GM23248 (cell line): ENCODE measurements at regions not wholly inside any gene's neighbourhood (a gene's known extent, or its start where the extent isn't known, plus 50 kb on each side); places are given as distances from the start of the nearest gene placed in this dataset.

ENCODE experiments used
- DNase-seq: peaks from one replicate; pipeline ENCODE4 v3.0.0-alpha.2; 2015
- H2AFZ ChIP-seq: fragments of 200-600 bp; sonication (generic); 2 replicates; pipeline ENCODE4 v1.6.1; 2016; ENCODE audit warnings: antibody characterized with exemption
- H3F3A ChIP-seq: fragments of 200-600 bp; sonication (generic); 2 replicates; pipeline ENCODE4 v1.6.1; 2016; ENCODE audit warnings: mild to moderate bottlenecking, antibody characterized with exemption, mixed run types; ENCODE audit not compliant: insufficient read depth
- H3K27ac ChIP-seq: fragments of 200-600 bp; sonication (generic); 2 replicates; pipeline ENCODE4 v1.5.1; 2016; ENCODE audit warnings: mild to moderate bottlenecking
- H3K27me3 ChIP-seq: fragments of 200-600 bp; sonication (generic); replicated peaks from 2 replicates; pipeline ENCODE4 v1.6.1; 2016; ENCODE audit warnings: mild to moderate bottlenecking; ENCODE audit not compliant: insufficient read depth
- H3K36me3 ChIP-seq: fragments of 200-600 bp; sonication (generic); 2 replicates; pipeline ENCODE4 v1.6.1; 2016; ENCODE audit warnings: low read depth, mild to moderate bottlenecking
- H3K4me1 ChIP-seq: fragments of 200-600 bp; sonication (generic); 2 replicates; pipeline ENCODE4 v1.6.1; 2016; ENCODE audit warnings: mild to moderate bottlenecking; ENCODE audit not compliant: insufficient read depth
- H3K4me2 ChIP-seq: fragments of 200-600 bp; sonication (generic); one replicate; pipeline ENCODE4 v1.6.1; 2016; ENCODE audit warnings: mild to moderate bottlenecking; ENCODE audit not compliant: unreplicated experiment
- H3K4me3 ChIP-seq: fragments of 200-600 bp; sonication (generic); 2 replicates; pipeline ENCODE4 v1.5.1; 2016; ENCODE audit warnings: mild to moderate bottlenecking
- H3K79me2 ChIP-seq: fragments of 200-600 bp; sonication (generic); 2 replicates; pipeline ENCODE4 v1.6.1; 2016; ENCODE audit warnings: mild to moderate bottlenecking; ENCODE audit not compliant: insufficient read depth
- H3K9ac ChIP-seq: fragments of 200-600 bp; sonication (generic); 2 replicates; pipeline ENCODE4 v1.6.1; 2016; ENCODE audit warnings: mild to moderate bottlenecking
- H3K9me2 ChIP-seq: fragments of 200-600 bp; sonication (generic); 2 replicates; pipeline ENCODE4 v1.6.1; 2016; ENCODE audit warnings: mixed run types, mild to moderate bottlenecking, moderate library complexity; ENCODE audit not compliant: insufficient read depth
- H3K9me3 ChIP-seq: fragments of 200-600 bp; sonication (generic); one replicate; pipeline ENCODE4 v1.6.1; 2017; ENCODE audit warnings: low read depth
- H4K20me1 ChIP-seq: fragments of 200-600 bp; sonication (generic); 2 replicates; pipeline ENCODE4 v1.6.0; 2016; ENCODE audit not compliant: insufficient read depth
- EZH2 ChIP-seq: fragments of 200-600 bp; sonication (generic); IDR thresholded peaks from 2 replicates; pipeline ENCODE4 v1.6.1; 2018; ENCODE audit warnings: antibody characterized with exemption, mild to moderate bottlenecking; ENCODE audit not compliant: insufficient read depth, poor library complexity, severe bottlenecking
- EZH2phosphoT487 ChIP-seq: fragments of 200-600 bp; sonication (generic); IDR thresholded peaks from 2 replicates; pipeline ENCODE4 v1.6.1; 2018; ENCODE audit warnings: antibody characterized with exemption, moderate library complexity, mild to moderate bottlenecking, low read depth; ENCODE audit not compliant: insufficient read depth
- WGBS, 2 experiments: methylation state at CpG; one replicate each; pipeline ENCODE4 v1.1.6; 2015 to 2017; ENCODE audit warnings: low lambda C conversion rate in 2 of 2, low coverage in 1 of 2; ENCODE audit errors: missing lambda C conversion rate in 2 of 2; 5-methylcytosine and 5-hydroxymethylcytosine counted together
- in situ Hi-C: fragments of 300-500 bp; cut with MboI; formaldehyde crosslinking; loops from 2 replicates; pipeline ENCODE4 v1.15.0; 2020

DNA sequence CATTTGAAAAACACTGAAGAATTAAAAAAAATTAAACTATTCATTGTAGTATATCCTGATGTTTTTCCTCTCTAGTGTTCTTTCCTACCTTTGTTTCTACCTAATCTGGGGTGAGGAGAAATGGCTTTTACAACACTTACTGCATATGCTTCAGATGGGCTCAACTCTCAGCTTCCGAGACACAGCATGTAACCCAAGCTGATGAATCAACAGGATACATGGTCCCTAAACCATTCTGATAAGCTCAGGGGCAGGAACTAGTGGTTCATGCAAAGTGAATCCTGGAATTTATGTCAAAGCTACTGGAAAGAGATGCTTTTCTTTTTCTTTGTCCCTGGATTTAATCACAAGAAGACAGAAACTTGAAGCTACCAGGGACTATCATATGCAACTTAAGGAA is 672.5 kb upstream of the RORB start:
- in situ Hi-C loops, result no loop called here
- H3K4me3 ChIP-seq, result no peak overlapping the region
- no peaks in the 10 kb centered on the region for H3K27me3 ChIP-seq
- TF ChIP-seq EZH2phosphoT487 (no peak), EZH2 (no peak)
- H3K9me3 ChIP-seq, result no peaks in the 10 kb centered on the region
- 21 to 33% methylated on average over 1 of the region's 1 CpG for WGBS, 2 experiments
- H3F3A ChIP-seq, result no peaks in the 10 kb centered on the region
- H3K4me1 ChIP-seq, result no peaks in the 10 kb centered on the region
- no peak overlapping the region for H3K27ac ChIP-seq
- H3K36me3 ChIP-seq, result no peaks in the 10 kb centered on the region
- no peaks in the 10 kb centered on the region for H3K79me2 ChIP-seq
- H3K9me2 ChIP-seq, result no peaks in the 10 kb centered on the region
- no peak overlapping the region for H3K9ac ChIP-seq
- no peak overlapping the region for H3K4me2 ChIP-seq
- H2AFZ ChIP-seq, result no peak overlapping the region
- no peak for DNase-seq
- H4K20me1 ChIP-seq, result no peaks in the 10 kb centered on the region

DNA sequence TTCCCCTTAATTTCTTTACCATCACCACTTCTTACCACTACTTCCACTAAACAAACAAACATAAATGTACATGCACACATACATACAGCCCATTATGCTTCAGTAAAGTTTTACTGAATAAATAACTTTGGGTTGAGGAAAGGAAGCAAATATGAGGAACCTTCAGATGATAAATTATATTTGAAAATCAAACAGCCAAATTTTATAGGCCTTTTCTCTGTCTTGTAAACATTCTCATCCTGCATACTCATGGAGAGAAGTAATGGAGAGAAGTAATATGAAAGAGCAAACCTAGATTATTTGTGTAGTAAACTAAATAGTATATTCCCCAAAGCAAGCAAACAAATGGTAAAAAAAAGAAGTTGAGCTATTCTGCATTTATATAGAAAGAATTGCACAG is 658.3 kb upstream of the RORB start:
- TF ChIP-seq EZH2 (no peak), EZH2phosphoT487 (no peak)
- in situ Hi-C loops, result no loop called here
- no peaks in the 10 kb centered on the region for H3K36me3 ChIP-seq

DNA sequence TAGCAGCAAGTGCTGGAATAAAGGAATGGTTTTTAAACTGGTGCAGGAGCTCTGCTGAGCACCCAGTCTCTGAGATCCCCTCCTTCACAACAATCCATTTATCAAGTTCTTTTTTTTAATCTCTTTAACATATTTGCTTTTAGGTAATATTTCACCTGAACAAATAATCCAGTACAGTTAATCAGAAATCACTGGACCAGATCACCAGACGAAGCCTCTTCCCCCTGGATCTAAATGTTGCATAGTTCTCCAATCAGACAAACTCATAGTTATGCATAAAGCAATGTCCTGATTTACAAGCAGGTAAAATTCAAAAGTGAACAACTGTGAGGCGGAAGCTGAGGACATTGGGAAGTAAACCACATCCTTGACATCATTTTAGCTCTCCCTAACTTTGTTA is 657.7 kb upstream of the RORB start:
- Histone ChIP-seq H3K27me3 (no peaks in the 10 kb centered on the region), H2AFZ (no peak overlapping the region), H3K4me2 (no peak overlapping the region), H3K4me1 (no peaks in the 10 kb centered on the region), H3K27ac (no peak overlapping the region), H4K20me1 (no peaks in the 10 kb centered on the region), H3K36me3 (no peaks in the 10 kb centered on the region), H3K9me3 (no peaks in the 10 kb centered on the region), H3K4me3 (no peak overlapping the region), H3K9ac (no peak overlapping the region), H3F3A (no peaks in the 10 kb centered on the region), H3K79me2 (no peaks in the 10 kb centered on the region), H3K9me2 (no peaks in the 10 kb centered on the region)
- in situ Hi-C loops, result no loop called here
- 17 to 20% methylated on average over 2 of the region's 2 CpGs for WGBS, 2 experiments
- no peak for DNase-seq
- TF ChIP-seq EZH2, result no peak
- TF ChIP-seq EZH2phosphoT487, result no peak

More for the DNA sequence above, 658.3 kb upstream of the RORB start:
- Histone ChIP-seq H3K27ac (no peak overlapping the region), H3K27me3 (no peaks in the 10 kb centered on the region), H4K20me1 (no peaks in the 10 kb centered on the region), H3F3A (no peaks in the 10 kb centered on the region), H3K4me3 (no peak overlapping the region), H3K4me2 (no peak overlapping the region), H3K9ac (no peak overlapping the region), H2AFZ (no peak overlapping the region), H3K9me3 (no peaks in the 10 kb centered on the region), H3K9me2 (no peaks in the 10 kb centered on the region), H3K4me1 (no peaks in the 10 kb centered on the region), H3K79me2 (no peaks in the 10 kb centered on the region)
- no peak for DNase-seq

DNA sequence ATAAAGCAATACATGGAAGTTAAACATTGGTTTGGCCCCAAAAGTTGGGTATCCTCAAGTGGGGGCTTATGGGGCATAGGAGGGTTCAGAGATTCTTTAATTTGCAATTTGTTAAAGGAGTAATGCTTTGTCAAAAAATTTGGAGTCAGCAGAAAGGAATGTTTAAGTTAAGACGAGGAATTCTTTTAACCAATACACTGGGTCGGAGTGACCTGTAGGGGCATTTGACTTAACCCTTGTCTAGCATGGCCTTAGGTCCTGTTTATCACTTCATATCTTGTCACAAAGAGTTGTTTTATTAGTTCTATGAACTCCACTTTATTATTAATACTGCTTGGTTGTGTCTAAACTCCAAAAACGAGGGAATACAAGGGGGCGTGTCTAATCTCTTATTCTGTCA is 656.1 kb upstream of the RORB start:
- 46 to 47% methylated on average over 4 of the region's 4 CpGs for WGBS, 2 experiments

DNA sequence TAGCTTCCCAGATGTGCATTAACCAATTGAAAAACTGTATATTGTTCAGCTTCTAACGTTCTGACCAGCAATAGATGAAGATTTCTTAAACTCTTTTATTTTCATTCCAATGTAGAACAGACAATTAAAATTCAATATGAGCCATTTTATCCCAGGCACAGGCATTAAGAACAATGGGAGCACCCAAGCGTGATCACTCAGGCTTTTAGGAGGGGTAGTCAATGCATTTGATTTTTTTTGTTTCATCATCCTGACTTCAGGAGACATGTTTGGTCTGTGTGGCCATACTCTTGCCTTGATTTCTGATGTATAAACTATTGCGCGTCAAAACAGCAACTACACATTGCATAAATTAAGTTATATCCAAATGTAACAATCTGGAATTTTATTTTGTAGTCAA is 653.0 kb upstream of the RORB start:
- H4K20me1 ChIP-seq, result no peaks in the 10 kb centered on the region
- H3K4me3 ChIP-seq, result no peak overlapping the region
- H3K27me3 ChIP-seq, result no peaks in the 10 kb centered on the region
- no peaks in the 10 kb centered on the region for H3K79me2 ChIP-seq
- no peaks in the 10 kb centered on the region for H3K36me3 ChIP-seq
- no peak overlapping the region for H3K4me2 ChIP-seq
- H2AFZ ChIP-seq, result no peak overlapping the region
- DNase-seq, result no peak
- H3K27ac ChIP-seq, result no peak overlapping the region
- no peaks in the 10 kb centered on the region for H3K4me1 ChIP-seq
- no peaks in the 10 kb centered on the region for H3K9me2 ChIP-seq
- no peaks in the 10 kb centered on the region for H3K9me3 ChIP-seq
- 60 to 62% methylated on average over 4 of the region's 4 CpGs for WGBS, 2 experiments
- H3K9ac ChIP-seq, result no peak overlapping the region
- no peaks in the 10 kb centered on the region for H3F3A ChIP-seq
- in situ Hi-C loops, result no loop called here
- no peak for TF ChIP-seq EZH2phosphoT487
- TF ChIP-seq EZH2, result no peak

More for the DNA sequence above, 656.1 kb upstream of the RORB start:
- Histone ChIP-seq H3K27me3 (no peaks in the 10 kb centered on the region), H3K79me2 (no peaks in the 10 kb centered on the region), H2AFZ (no peak overlapping the region), H3K4me1 (no peaks in the 10 kb centered on the region), H4K20me1 (no peaks in the 10 kb centered on the region), H3K9ac (no peak overlapping the region), H3F3A (no peaks in the 10 kb centered on the region), H3K9me2 (no peaks in the 10 kb centered on the region), H3K4me3 (no peak overlapping the region), H3K36me3 (no peaks in the 10 kb centered on the region), H3K27ac (no peak overlapping the region), H3K9me3 (no peaks in the 10 kb centered on the region), H3K4me2 (no peak overlapping the region)
- in situ Hi-C loops, result no loop called here
- DNase-seq, result no peak
- TF ChIP-seq EZH2 (no peak), EZH2phosphoT487 (no peak)
